ENCODE measurements at regions not wholly inside any gene's neighbourhood (a gene's known extent, or its start where the extent isn't known, plus 50 kb on each side); places are given as distances from the start of the nearest gene placed in this dataset.
"Not testable (repeated sequence)": the region's sequence is repeated elsewhere in the genome, so short reads cannot be mapped to it uniquely, and the experiment has no call there.

GRCh38 chr18:9021458-9021857 is 81.0 kb upstream of the NDUFV2 start:
- DNase-seq: no peak

GRCh38 chr18:9022397-9023155 is 79.9 kb upstream of the NDUFV2 start:
- no peak for DNase-seq

GRCh38 chr18:9024031-9024646 is 78.4 kb upstream of the NDUFV2 start:
- not testable (repeated sequence) for DNase-seq

- no peak for DNase-seq
Measured at GRCh38 chr18:9025091-9025838, 77.2 kb upstream of the NDUFV2 start.

GRCh38 chr18:9029131-9029530 is 73.4 kb upstream of the NDUFV2 start:
- DNase-seq: no peak

- DNase-seq: no peak
Measured at GRCh38 chr18:9032519-9032918, 70.0 kb upstream of the NDUFV2 start.

- DNase-seq: no peak
Measured at GRCh38 chr18:9038277-9038871, 64.1 kb upstream of the NDUFV2 start.

GRCh38 chr18:9039441-9040071 is 62.9 kb upstream of the NDUFV2 start:
- no peak for DNase-seq

GRCh38 chr18:9042766-9043481 is 59.6 kb upstream of the NDUFV2 start:
- DNase-seq: no peak

GRCh38 chr18:9043581-9043980 is 58.9 kb upstream of the NDUFV2 start:
- no peak for DNase-seq

GRCh38 chr18:9047715-9048114 is 54.8 kb upstream of the NDUFV2 start:
- DNase-seq: no peak

- no peak for DNase-seq
Measured at GRCh38 chr18:9048236-9048635, 54.3 kb upstream of the NDUFV2 start.

- no peak for DNase-seq
Measured at GRCh38 chr18:9048808-9049494, 53.5 kb upstream of the NDUFV2 start.

- DNase-seq: no peak
Measured at GRCh38 chr18:9049495-9049809, 53.0 kb upstream of the NDUFV2 start.

GRCh38 chr18:9050628-9051284 is 51.7 kb upstream of the NDUFV2 start:
- not testable (repeated sequence) for DNase-seq
